ENCODE measurements at regions not wholly inside any gene's neighbourhood (a gene's known extent, or its start where the extent isn't known, plus 50 kb on each side); places are given as distances from the start of the nearest gene placed in this dataset.

- H3K9ac ChIP-seq (ENCODE audit: insufficient read depth, low read length, poor library complexity, severe bottlenecking), result no peak overlapping the region
- Mint-ChIP-seq H3K4me1 (no peaks in the 10 kb centered on the region), H3K4me3 (no peak overlapping the region), H3K27me3 (ENCODE audit: low read depth in 3 of 3) (no peaks in the 10 kb centered on the region), H3K9me3 (peaks cover 0 to 8% (median 4%) of the 10 kb centered on the region in 7 donors), H3K36me3 (no peaks in the 10 kb centered on the region), H3K27ac (no peak overlapping the region)
- no peak overlapping the region for H3K4me2 ChIP-seq (replicated peaks; ENCODE audit: extremely low read depth, low read length, poor library complexity, severe bottlenecking)
- no peak for TF ChIP-seq CTCF (IDR thresholded peaks at IDR 0.05)
- H4K20me1 ChIP-seq (ENCODE audit: insufficient read depth, low read length), result no peaks in the 10 kb centered on the region
- peaks cover 2 to 6% of the 10 kb centered on the region in 2 donors for H3K9me3 ChIP-seq (replicated peaks in 1 of 2; ENCODE audit: control insufficient read depth in 1 of 2, insufficient read depth in 1 of 2, low read length in 2 of 2)
- no peak overlapping the region for H2AFZ ChIP-seq (ENCODE audit: insufficient read depth, low read depth, low read length, poor library complexity, severe bottlenecking)
- intact Hi-C loops (cut with micrococcal nuclease), result no loop called here
- no peaks in the 10 kb centered on the region for H3K4me1 ChIP-seq (ENCODE audit: control insufficient read depth in 1 of 2, insufficient read depth in 2 of 2, low read length in 2 of 2)
- no peak for DNase-seq
- H3K27me3 ChIP-seq (ENCODE audit: control insufficient read depth in 2 of 2, insufficient read depth in 2 of 2, low read length in 2 of 2), result no peaks in the 10 kb centered on the region
- no peak overlapping the region for H3K4me3 ChIP-seq (replicated peaks in 1 of 3; ENCODE audit: low read depth in 2 of 3, low read length in 3 of 3)
- no peak overlapping the region for H3K27ac ChIP-seq (ENCODE audit: low read depth in 1 of 2, low read length in 2 of 2)
- H3K79me2 ChIP-seq (ENCODE audit: insufficient read depth, low read length), result no peaks in the 10 kb centered on the region
- WGBS (ENCODE audit: insufficient coverage), result no CpG with 5 or more reads among the region's 1 CpG
- H3K36me3 ChIP-seq (replicated peaks in 1 of 2; ENCODE audit: control insufficient read depth in 1 of 2, insufficient read depth in 2 of 2, low read length in 2 of 2), result no peaks in the 10 kb centered on the region
Observed at GRCh38 chr11:37574361-37574760, 976.3 kb upstream of the RAG2 start.

- H4K20me1 ChIP-seq (ENCODE audit: insufficient read depth, low read length), result no peaks in the 10 kb centered on the region
- Mint-ChIP-seq H3K27me3 (ENCODE audit: low read depth in 3 of 3) (no peaks in the 10 kb centered on the region), H3K4me3 (no peak overlapping the region), H3K27ac (no peak overlapping the region), H3K4me1 (no peaks in the 10 kb centered on the region), H3K9me3 (peaks cover 0 to 5% (median 2%) of the 10 kb centered on the region in 7 donors), H3K36me3 (no peaks in the 10 kb centered on the region)
- no peak for TF ChIP-seq CTCF (IDR thresholded peaks at IDR 0.05)
- DNase-seq, result no peak
- no peak overlapping the region for H3K9ac ChIP-seq (ENCODE audit: insufficient read depth, low read length, poor library complexity, severe bottlenecking)
- no peaks in the 10 kb centered on the region for H3K4me1 ChIP-seq (ENCODE audit: control insufficient read depth in 1 of 2, insufficient read depth in 2 of 2, low read length in 2 of 2)
- H3K79me2 ChIP-seq (ENCODE audit: insufficient read depth, low read length), result no peaks in the 10 kb centered on the region
- no peak overlapping the region for H3K27ac ChIP-seq (ENCODE audit: low read depth in 1 of 2, low read length in 2 of 2)
- no peak overlapping the region for H2AFZ ChIP-seq (ENCODE audit: insufficient read depth, low read depth, low read length, poor library complexity, severe bottlenecking)
- H3K36me3 ChIP-seq (replicated peaks in 1 of 2; ENCODE audit: control insufficient read depth in 1 of 2, insufficient read depth in 2 of 2, low read length in 2 of 2), result no peaks in the 10 kb centered on the region
- no peaks in the 10 kb centered on the region for H3K27me3 ChIP-seq (ENCODE audit: control insufficient read depth in 2 of 2, insufficient read depth in 2 of 2, low read length in 2 of 2)
- intact Hi-C loops (cut with micrococcal nuclease), result no loop called here
- no peaks in the 10 kb centered on the region for H3K9me3 ChIP-seq (replicated peaks in 1 of 2; ENCODE audit: control insufficient read depth in 1 of 2, insufficient read depth in 1 of 2, low read length in 2 of 2)
- H3K4me2 ChIP-seq (replicated peaks; ENCODE audit: extremely low read depth, low read length, poor library complexity, severe bottlenecking), result no peak overlapping the region
- WGBS (ENCODE audit: insufficient coverage), result no CpG with 5 or more reads among the region's 1 CpG
- H3K4me3 ChIP-seq (replicated peaks in 1 of 3; ENCODE audit: low read depth in 2 of 3, low read length in 3 of 3), result no peak overlapping the region
Observed at GRCh38 chr11:37572491-37573171, 974.6 kb upstream of the RAG2 start.
